ENCODE measurements at regions not wholly inside any gene's neighbourhood (a gene's known extent, or its start where the extent isn't known, plus 50 kb on each side); places are given as distances from the start of the nearest gene placed in this dataset.

DNA sequence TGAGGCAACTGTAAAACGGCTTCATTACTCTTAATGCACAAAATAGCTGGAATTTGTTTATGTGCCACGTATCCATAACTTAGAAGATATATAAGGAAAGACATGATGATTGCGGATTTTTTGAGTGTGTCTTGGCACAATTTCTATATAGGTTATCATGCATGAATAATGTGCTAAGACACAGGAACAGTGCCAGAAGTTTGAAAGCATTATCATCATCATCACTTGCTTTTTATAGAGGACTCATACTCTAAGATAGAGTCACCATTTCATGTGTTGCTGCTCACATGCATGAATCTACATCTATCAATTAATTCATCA lies 113.4 kb downstream of the ELOVL4 start:
- no peak for TF ChIP-seq RAD21 (IDR thresholded peaks at IDR 0.05)
- TF ChIP-seq, protein P1, sequence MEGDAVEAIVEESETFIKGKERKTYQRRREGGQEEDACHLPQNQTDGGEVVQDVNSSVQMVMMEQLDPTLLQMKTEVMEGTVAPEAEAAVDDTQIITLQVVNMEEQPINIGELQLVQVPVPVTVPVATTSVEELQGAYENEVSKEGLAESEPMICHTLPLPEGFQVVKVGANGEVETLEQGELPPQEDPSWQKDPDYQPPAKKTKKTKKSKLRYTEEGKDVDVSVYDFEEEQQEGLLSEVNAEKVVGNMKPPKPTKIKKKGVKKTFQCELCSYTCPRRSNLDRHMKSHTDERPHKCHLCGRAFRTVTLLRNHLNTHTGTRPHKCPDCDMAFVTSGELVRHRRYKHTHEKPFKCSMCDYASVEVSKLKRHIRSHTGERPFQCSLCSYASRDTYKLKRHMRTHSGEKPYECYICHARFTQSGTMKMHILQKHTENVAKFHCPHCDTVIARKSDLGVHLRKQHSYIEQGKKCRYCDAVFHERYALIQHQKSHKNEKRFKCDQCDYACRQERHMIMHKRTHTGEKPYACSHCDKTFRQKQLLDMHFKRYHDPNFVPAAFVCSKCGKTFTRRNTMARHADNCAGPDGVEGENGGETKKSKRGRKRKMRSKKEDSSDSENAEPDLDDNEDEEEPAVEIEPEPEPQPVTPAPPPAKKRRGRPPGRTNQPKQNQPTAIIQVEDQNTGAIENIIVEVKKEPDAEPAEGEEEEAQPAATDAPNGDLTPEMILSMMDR (IDR thresholded peaks at IDR 0.05; ENCODE audit: low read depth, low read length, missing input control): no peak
- no peak for TF ChIP-seq EGR1 (IDR thresholded peaks at IDR 0.05; ENCODE audit: low read depth in 2 of 2)
